ENCODE measurements at regions not wholly inside any gene's neighbourhood (a gene's known extent, or its start where the extent isn't known, plus 50 kb on each side); places are given as distances from the start of the nearest gene placed in this dataset.
"Not testable (repeated sequence)": the region's sequence is repeated elsewhere in the genome, so short reads cannot be mapped to it uniquely, and the experiment has no call there.

DNA sequence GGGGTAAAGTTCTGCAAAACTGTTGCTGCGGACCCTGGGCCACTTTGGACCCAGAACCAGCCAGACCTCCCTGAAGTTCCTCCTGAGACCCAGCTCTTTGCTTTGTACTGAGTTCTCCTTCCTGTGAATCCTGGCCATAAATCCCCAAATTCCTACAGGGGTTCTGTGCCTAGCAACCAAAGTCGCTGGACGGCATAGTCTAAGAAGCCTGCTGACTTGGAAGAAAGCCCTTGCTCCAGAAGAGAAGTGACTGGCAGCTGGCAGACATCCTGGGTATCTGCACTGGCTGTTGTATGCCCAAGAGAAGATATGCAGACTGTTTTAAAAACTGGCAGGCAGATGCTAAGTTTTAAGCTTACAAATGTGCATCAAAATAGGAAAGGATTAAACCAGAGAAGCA, 99.9 kb upstream of the SLC24A4 start:
- TF ChIP-seq POLR2A (IDR thresholded peaks at IDR 0.05; ENCODE audit: low read length): no peak
- DNase-seq: no peak

DNA sequence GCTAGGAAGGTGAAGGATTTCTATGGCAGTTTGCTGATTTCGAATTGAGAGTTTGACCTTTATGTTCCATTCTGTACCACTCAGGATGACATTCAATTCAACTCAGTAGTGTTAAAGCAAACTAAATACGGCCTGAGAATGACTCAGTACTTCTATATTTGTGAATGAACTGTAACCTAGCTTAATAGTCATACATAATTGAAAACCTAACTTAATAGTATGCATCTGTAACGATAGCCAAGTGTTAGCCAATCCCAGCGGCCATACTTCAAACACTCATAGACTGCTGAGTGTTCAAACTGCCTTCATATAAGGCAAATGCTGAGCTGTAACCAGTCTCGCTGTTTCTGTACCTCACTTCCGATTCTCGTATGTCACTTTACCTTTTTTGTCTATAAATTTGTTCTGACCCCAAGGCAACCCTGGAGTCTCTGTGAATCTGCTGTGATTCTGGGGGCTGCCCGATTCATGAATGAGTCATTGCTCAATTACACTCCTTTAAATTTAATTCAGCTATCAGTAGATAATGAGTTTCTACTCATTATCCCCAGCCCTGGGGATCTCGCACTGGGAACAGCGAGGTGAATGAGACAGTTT, 98.5 kb upstream of the SLC24A4 start:
- DNase-seq: no peak
- TF ChIP-seq POLR2A (IDR thresholded peaks at IDR 0.05; ENCODE audit: low read length) (no peak), GATA1 (IDR thresholded peaks at IDR 0.05; ENCODE audit: low read depth, low read length) (no peak)

DNA sequence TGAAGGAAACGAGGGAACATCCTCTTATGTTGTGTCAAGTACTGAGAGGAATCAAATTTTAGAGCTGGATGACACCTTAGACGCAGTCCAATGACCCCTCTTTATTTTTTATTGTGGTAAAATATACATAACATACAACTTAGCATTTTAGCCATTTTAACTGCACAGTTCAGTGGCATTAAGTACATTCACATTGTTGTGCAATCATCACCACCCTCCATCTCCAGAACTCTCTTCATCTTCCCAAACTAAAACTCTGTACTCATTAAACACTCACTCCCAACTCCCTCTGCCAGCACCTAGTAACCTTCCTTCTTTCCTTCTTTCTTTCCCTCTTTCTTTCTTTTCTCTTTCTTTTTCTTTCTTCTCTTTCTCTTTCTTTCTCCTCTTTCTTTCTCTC, 97.2 kb upstream of the SLC24A4 start:
- no peak for DNase-seq
- TF ChIP-seq GATA1 (IDR thresholded peaks at IDR 0.05; ENCODE audit: low read depth, low read length) (no peak), POLR2A (IDR thresholded peaks at IDR 0.05; ENCODE audit: low read length) (no peak)

DNA sequence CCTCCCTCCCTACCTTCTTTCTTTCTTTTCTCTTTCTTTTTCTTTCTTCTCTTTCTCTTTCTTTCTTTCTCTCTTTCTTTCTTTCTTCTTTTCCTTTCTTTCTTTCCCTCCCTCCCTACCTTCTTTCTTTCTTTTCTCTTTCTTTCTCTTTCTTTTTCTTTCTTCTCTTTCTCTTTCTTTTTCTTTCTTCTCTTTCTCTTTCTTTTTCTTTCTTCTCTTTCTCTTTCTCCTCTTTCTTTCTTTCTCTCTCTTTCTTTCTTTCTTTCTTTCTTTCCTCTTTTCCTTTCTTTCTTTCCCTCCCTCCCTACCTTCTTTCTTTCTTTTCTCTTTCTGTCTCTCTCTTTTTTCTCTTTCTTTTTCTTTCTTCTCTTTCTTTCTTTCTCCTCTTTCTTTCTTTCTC, 96.8 kb upstream of the SLC24A4 start:
- DNase-seq: not testable (repeated sequence)

DNA sequence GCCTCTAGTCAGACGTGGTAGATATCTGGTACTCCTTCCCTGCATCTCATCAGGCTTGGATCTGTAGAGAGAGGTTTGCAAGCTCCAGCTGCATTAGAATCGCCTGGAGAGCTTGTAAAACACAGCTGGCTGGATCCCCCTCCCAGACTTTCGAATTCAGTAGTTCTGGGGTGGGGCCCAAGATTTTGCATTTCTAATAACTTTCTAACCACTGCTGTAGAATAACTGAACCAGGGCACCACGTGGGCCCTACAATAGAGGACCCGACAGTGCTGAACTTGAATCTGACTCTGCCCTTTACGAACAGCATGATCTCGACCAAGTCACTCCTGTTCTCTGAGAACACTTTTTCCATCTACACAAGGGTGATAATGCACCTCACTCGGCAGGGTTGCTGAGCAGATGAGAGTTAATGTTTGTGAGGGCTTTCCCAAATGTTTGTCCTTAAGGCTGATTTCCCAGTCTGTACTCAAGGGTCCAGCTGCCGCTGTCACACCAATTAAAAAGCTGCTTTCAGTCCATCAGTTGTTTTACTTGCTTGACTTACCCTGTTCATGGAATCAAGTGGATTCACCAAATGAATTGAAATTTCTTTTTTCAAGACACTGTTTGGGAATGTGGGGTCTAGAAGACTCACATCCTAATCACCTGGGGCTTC, 86.6 kb upstream of the SLC24A4 start:
- no peak for DNase-seq
- TF ChIP-seq GATA1 (IDR thresholded peaks at IDR 0.05; ENCODE audit: low read depth, low read length) (no peak), POLR2A (IDR thresholded peaks at IDR 0.05; ENCODE audit: low read length) (no peak)

DNA sequence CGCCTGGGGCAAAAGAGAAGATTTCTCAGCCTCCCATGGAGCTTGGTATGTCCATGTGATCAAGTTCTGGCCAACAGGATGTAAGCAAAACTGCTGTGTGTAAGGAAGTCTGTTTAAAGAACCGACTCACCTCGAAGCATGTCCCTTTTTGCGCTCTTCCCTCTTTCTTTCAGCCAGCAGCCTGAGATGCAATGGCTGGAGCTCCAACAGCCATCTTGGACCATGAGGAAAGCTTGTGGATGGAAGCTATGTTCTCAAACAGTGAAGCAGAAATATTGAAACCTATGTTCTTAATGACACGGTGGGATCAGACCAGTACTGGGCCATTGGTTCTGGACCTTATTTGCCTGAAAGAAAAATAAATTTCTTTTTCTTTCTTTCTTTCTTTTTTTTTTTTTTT, 82.3 kb upstream of the SLC24A4 start:
- DNase-seq: no peak
- no peak for TF ChIP-seq POLR2A (IDR thresholded peaks at IDR 0.05; ENCODE audit: low read length)
- no peak for TF ChIP-seq GATA1 (IDR thresholded peaks at IDR 0.05; ENCODE audit: low read depth, low read length)

DNA sequence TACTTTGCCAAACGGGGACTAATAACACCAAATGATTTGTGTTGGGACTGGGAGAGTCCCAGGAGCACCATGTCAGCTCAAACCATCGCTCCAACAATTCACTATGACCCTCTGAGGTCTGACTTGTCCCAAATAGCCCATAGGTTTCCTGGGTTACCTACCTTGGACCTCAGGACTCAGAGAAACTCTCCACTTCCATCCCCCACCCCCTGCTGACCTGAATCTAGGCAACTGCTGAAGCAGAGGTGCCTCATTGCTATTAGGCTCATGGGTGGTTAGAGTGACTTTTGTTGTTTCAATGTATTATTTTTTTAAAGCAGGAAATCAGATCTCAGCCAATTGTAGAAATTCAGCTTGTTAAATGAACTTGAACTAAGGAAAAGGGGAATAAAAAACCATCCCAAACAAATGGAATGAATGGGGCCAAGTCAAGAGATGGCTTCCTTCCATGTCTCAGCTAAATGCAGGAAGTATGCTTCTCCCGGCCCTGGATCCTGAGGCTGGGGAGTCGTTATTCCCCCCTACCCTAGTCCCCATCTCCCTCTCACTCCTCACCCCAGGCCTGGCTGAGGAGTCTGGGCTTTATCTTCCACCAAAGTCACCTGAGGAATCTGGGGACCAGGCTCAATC, 80.9 kb upstream of the SLC24A4 start:
- no peak for TF ChIP-seq GATA1 (IDR thresholded peaks at IDR 0.05; ENCODE audit: low read depth, low read length)
- no peak for TF ChIP-seq POLR2A (IDR thresholded peaks at IDR 0.05; ENCODE audit: low read length)
- DNase-seq: no peak

DNA sequence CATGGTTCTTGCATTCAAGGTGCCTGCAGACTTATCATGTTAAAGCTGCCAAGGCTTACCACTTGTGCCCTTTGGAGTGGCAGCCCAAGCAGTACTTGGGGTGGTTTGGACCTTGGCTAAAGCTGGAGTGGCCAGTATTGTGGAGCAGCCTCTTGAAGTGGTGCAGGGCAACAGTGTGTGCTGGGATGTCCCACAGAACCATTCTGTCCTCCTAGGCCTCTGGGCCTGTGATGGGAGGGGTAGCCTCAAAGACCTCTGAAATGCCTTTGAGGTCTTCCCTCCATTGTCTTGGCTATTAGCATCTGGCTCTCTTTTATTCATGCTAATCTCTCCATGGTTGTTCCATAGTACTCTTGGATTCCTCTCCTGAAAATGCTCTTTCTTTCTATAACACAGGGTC, 78.2 kb upstream of the SLC24A4 start:
- TF ChIP-seq POLR2A (IDR thresholded peaks at IDR 0.05; ENCODE audit: low read length): no peak
- TF ChIP-seq GATA1 (IDR thresholded peaks at IDR 0.05; ENCODE audit: low read depth, low read length): no peak
- no peak for DNase-seq

DNA sequence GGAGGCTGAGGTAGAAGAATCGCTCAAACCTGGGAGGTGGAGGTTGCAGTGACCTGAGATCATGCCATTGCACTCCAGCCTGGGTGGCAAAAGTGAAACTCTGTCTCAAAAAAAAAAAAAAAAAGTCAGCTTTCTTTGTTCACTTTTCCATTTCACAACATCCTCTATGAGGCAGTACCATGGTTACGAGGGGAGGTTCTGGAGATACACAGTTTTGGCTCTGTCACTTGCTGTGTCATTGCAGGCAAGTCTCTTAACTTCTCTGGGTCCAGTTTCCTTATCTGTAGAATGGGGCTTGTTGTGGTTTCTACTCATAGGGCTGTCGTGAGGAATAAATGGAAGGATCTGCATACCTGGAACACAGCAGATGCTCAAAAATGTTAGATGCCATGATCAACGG, 75.6 kb upstream of the SLC24A4 start:
- no peak for DNase-seq
- no peak for TF ChIP-seq POLR2A (IDR thresholded peaks at IDR 0.05; ENCODE audit: low read length)
- no peak for TF ChIP-seq GATA1 (IDR thresholded peaks at IDR 0.05; ENCODE audit: low read depth, low read length)

DNA sequence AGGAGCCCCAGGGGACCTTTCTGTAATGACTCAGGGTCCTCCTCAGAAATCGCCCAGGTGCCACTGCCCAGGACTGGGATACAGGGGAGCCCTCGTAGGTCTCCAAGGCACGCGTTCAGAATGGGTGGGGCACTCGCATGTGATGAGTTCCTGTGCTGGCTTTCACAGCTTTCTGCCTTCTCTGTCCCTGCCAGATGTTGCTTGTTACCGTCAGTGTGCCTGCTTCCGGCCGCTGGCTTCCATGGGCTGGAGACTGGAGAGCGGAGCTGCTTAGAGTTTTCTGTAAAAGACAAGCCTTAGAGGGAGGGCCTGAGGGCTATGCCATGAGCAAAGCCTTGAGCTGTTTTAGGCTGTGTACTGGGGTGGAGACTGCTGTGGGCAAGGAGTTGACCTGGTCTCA, 75.0 kb upstream of the SLC24A4 start:
- TF ChIP-seq POLR2A (IDR thresholded peaks at IDR 0.05; ENCODE audit: low read length): no peak
- no peak for TF ChIP-seq GATA1 (IDR thresholded peaks at IDR 0.05; ENCODE audit: low read depth, low read length)
- no peak for DNase-seq

DNA sequence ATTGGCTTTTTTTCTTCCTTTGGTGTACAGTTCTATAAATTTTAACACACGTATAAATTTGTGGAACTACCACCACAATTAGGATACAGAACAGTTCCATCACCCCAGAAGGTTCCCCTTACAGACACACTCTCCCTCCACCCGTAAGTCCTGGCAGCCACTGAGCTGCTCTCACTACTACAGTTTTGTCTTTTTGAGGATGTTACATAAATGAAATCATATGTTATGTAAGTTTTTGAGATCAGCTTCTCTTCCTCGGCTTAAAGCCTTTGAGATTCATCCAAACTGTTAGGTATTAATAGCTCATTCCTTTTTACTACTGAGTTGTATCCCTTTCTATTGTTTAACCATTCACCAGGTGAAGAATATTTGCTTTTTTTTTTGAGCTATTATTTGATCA, 74.3 kb upstream of the SLC24A4 start:
- DNase-seq: no peak
- TF ChIP-seq GATA1 (IDR thresholded peaks at IDR 0.05; ENCODE audit: low read depth, low read length) (no peak), POLR2A (IDR thresholded peaks at IDR 0.05; ENCODE audit: low read length) (no peak)

DNA sequence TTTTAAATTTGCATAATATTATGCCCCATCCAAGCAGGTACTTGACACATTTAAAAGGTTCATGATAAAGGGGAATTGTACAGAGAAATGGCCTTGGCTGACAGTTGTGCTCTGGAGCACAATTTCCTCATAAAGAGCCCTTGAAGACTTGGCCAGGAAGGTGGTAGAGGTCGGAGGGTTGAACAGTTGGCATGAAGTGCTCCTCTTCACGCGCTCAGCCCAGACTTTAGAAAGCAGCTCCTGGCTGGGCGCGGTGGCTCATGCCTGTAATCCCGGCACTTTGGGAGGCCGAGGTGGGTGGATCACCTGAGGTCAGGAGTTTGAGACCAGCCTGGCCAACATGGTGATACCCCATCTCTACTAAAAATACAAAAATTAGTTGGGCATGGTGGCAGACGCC, 72.6 kb upstream of the SLC24A4 start:
- DNase-seq: not testable (repeated sequence)

DNA sequence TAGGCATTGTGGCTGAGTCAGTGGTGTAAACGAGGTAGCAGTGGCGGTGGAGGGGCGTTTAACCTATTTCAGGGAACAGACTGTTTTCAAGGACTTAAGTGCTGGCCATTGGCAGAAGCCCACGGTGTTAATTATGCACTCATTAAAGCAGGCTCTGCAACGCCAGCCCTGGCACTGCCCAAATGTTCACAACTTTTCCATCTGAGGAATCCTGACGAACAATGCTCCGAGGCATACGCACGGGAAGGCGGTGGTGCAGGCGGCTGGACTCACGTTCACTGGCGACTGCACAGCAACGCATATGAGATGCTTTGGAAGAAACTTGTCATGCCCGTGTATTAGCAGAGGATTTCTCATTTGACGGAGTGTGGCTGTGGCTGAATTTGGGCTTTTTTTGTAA, 70.6 kb upstream of the SLC24A4 start:
- TF ChIP-seq POLR2A (IDR thresholded peaks at IDR 0.05; ENCODE audit: low read length): no peak
- TF ChIP-seq GATA1 (IDR thresholded peaks at IDR 0.05; ENCODE audit: low read depth, low read length): no peak

DNA sequence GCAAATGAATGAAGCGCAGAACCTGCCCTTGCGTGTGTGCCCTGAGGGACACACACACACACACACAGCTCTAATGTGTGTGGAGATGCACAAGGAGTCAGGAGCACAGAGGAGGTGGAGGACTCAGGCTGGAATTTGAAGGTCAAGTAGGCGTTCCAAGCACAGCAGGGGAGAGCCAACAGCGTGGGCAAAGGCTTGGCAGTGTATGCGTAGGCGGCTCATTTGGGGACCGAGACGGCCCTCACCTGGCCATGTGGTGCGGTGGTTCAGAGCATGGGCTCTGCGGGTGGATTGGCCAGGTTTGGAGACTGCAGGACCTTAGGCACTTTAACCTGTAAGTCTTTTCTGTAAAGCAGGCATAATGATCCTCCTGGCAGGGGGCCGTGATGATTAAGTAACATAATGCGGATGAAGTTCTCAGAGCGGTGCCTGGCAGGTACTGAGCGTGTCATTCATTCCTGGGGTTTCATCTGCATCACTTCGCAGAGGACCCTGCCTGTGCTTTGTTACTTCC, 69.5 kb upstream of the SLC24A4 start:
- DNase-seq: no peak
- TF ChIP-seq POLR2A (IDR thresholded peaks at IDR 0.05; ENCODE audit: low read length) (no peak), GATA1 (IDR thresholded peaks at IDR 0.05; ENCODE audit: low read depth, low read length) (no peak)

More for the DNA sequence above, 70.6 kb upstream of the SLC24A4 start:
- no peak for DNase-seq

DNA sequence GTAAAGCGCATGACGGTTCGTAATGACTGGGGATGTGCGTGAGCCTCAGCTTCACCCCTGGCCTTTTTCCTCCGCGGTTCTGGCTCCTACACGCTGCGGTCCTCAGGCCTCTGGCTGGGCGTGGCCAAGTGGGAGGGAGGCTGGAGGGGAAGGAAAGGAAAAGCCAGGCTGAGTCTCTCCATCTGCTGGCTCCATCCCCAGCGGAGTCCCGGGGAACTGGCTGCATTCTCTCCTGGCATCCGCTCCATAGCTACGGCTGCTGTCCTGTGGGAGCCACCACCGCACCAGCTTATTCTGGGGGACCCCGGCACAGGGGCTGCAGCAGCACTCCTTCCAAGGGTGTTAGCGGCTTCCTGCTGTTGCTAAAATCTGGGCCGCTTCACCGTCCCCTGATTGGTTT, 68.2 kb upstream of the SLC24A4 start:
- no peak for TF ChIP-seq POLR2A (IDR thresholded peaks at IDR 0.05; ENCODE audit: low read length)
- no peak for TF ChIP-seq GATA1 (IDR thresholded peaks at IDR 0.05; ENCODE audit: low read depth, low read length)
- DNase-seq: no peak

All from erythroblast (primary cell).